ENCODE measurements at regions not wholly inside any gene's neighbourhood (a gene's known extent, or its start where the extent isn't known, plus 50 kb on each side); places are given as distances from the start of the nearest gene placed in this dataset.

- POLR2A ChIA-PET: no interaction called here
Observed at GRCh38 chr5:2282893-2283292, 400.2 kb upstream of the IRX4 start.

GRCh38 chr5:2282034-2282690, 399.4 kb upstream of the IRX4 start:
- ChIA-PET CTCF (no interaction called here), POLR2A (no interaction called here)
- TF ChIP-seq CTCF (IDR thresholded peaks at IDR 0.05; ENCODE audit: low read depth, low read length): no peak
- Histone ChIP-seq H3K27me3 (ENCODE audit: control insufficient read depth, insufficient read depth, low read length) (no peaks in the 10 kb centered on the region), H3K4me3 (ENCODE audit: low read depth, low read length) (no peak overlapping the region), H3K9me3 (ENCODE audit: control insufficient read depth, insufficient read depth, low read length) (peaks cover 64% of the 10 kb centered on the region), H3K27ac (ENCODE audit: low read depth, low read length) (no peak overlapping the region)
- no peak for DNase-seq (ENCODE audit: low read depth, low spot score)

More at GRCh38 chr5:2282893-2283292, 400.2 kb upstream of the IRX4 start:
- no peak overlapping the region for H3K4me3 ChIP-seq (ENCODE audit: low read depth, low read length)
- no peak for TF ChIP-seq CTCF (IDR thresholded peaks at IDR 0.05; ENCODE audit: low read depth, low read length)
- CTCF ChIA-PET: no interaction called here
- no peaks in the 10 kb centered on the region for H3K27me3 ChIP-seq (ENCODE audit: control insufficient read depth, insufficient read depth, low read length)
- no peak overlapping the region for H3K27ac ChIP-seq (ENCODE audit: low read depth, low read length)
- DNase-seq (ENCODE audit: low read depth, low spot score): no peak
- H3K9me3 ChIP-seq (ENCODE audit: control insufficient read depth, insufficient read depth, low read length): peaks cover 63% of the 10 kb centered on the region

GRCh38 chr5:2281446-2281845, 398.7 kb upstream of the IRX4 start:
- Histone ChIP-seq H3K27ac (ENCODE audit: low read depth, low read length) (no peak overlapping the region), H3K9me3 (ENCODE audit: control insufficient read depth, insufficient read depth, low read length) (peaks cover 68% of the 10 kb centered on the region), H3K4me3 (ENCODE audit: low read depth, low read length) (no peak overlapping the region), H3K27me3 (ENCODE audit: control insufficient read depth, insufficient read depth, low read length) (no peaks in the 10 kb centered on the region)
- POLR2A ChIA-PET: no interaction called here
- CTCF ChIA-PET: no interaction called here
- DNase-seq (ENCODE audit: low read depth, low spot score): no peak
- TF ChIP-seq CTCF (IDR thresholded peaks at IDR 0.05; ENCODE audit: low read depth, low read length): no peak

GRCh38 chr5:2280318-2280717, 397.6 kb upstream of the IRX4 start:
- Histone ChIP-seq H3K27ac (ENCODE audit: low read depth, low read length) (no peak overlapping the region), H3K9me3 (ENCODE audit: control insufficient read depth, insufficient read depth, low read length) (peaks cover 74% of the 10 kb centered on the region), H3K27me3 (ENCODE audit: control insufficient read depth, insufficient read depth, low read length) (no peaks in the 10 kb centered on the region), H3K4me3 (ENCODE audit: low read depth, low read length) (no peak overlapping the region)
- DNase-seq (ENCODE audit: low read depth, low spot score): no peak
- TF ChIP-seq CTCF (IDR thresholded peaks at IDR 0.05; ENCODE audit: low read depth, low read length): no peak
- POLR2A ChIA-PET: no interaction called here
- CTCF ChIA-PET: no interaction called here

- no peak overlapping the region for H3K4me3 ChIP-seq (ENCODE audit: low read depth, low read length)
- POLR2A ChIA-PET: no interaction called here
- CTCF ChIA-PET: no interaction called here
- H3K27me3 ChIP-seq (ENCODE audit: control insufficient read depth, insufficient read depth, low read length): no peaks in the 10 kb centered on the region
- H3K27ac ChIP-seq (ENCODE audit: low read depth, low read length): no peak overlapping the region
- DNase-seq (ENCODE audit: low read depth, low spot score): no peak
- TF ChIP-seq CTCF (IDR thresholded peaks at IDR 0.05; ENCODE audit: low read depth, low read length): no peak
- H3K9me3 ChIP-seq (ENCODE audit: control insufficient read depth, insufficient read depth, low read length): peaks cover 75% of the 10 kb centered on the region
Observed at GRCh38 chr5:2278825-2279456, 396.2 kb upstream of the IRX4 start.
